ENCODE measurements at regions not wholly inside any gene's neighbourhood (a gene's known extent, or its start where the extent isn't known, plus 50 kb on each side); places are given as distances from the start of the nearest gene placed in this dataset.

- H3K4me3 ChIP-seq (ENCODE audit: low read depth, low read length) = no peak overlapping the region
- DNase-seq (ENCODE audit: low read depth) = no peak
- in situ Hi-C loops (cut with HindIII; ENCODE audit: low sequenced_read_pairs) = no loop called here
- no peak for TF ChIP-seq CTCF (IDR thresholded peaks at IDR 0.05; ENCODE audit: low read depth, low read length, missing control alignments)
Observed at GRCh38 chr10:71152043-71152442, 60.3 kb upstream of the UNC5B start.

- in situ Hi-C loops (cut with HindIII; ENCODE audit: low sequenced_read_pairs) = no loop called here
- no peak for TF ChIP-seq CTCF (IDR thresholded peaks at IDR 0.05; ENCODE audit: low read depth, low read length, missing control alignments)
- no peak overlapping the region for H3K4me3 ChIP-seq (ENCODE audit: low read depth, low read length)
- DNase-seq (ENCODE audit: low read depth) = no peak
Observed at GRCh38 chr10:71156436-71156835, 55.9 kb upstream of the UNC5B start.

- no peak overlapping the region for H3K4me3 ChIP-seq (ENCODE audit: low read depth, low read length)
- in situ Hi-C loops (cut with HindIII; ENCODE audit: low sequenced_read_pairs) = no loop called here
- no peak for TF ChIP-seq CTCF (IDR thresholded peaks at IDR 0.05; ENCODE audit: low read depth, low read length, missing control alignments)
- no peak for DNase-seq (ENCODE audit: low read depth)
Observed at GRCh38 chr10:71157435-71157834, 54.9 kb upstream of the UNC5B start.

GRCh38 chr10:71158251-71158650, 54.1 kb upstream of the UNC5B start:
- in situ Hi-C loops (cut with HindIII; ENCODE audit: low sequenced_read_pairs) = no loop called here
- DNase-seq (ENCODE audit: low read depth) = no peak
- H3K4me3 ChIP-seq (ENCODE audit: low read depth, low read length) = no peak overlapping the region
- TF ChIP-seq CTCF (IDR thresholded peaks at IDR 0.05; ENCODE audit: low read depth, low read length, missing control alignments) = no peak

- H3K4me3 ChIP-seq (ENCODE audit: low read depth, low read length) = no peak overlapping the region
- in situ Hi-C loops (cut with HindIII; ENCODE audit: low sequenced_read_pairs) = no loop called here
- TF ChIP-seq CTCF (IDR thresholded peaks at IDR 0.05; ENCODE audit: low read depth, low read length, missing control alignments) = no peak
- DNase-seq (ENCODE audit: low read depth) = no peak
Observed at GRCh38 chr10:71158902-71159301, 53.5 kb upstream of the UNC5B start.

- in situ Hi-C loops (cut with HindIII; ENCODE audit: low sequenced_read_pairs) = no loop called here
- TF ChIP-seq CTCF (IDR thresholded peaks at IDR 0.05; ENCODE audit: low read depth, low read length, missing control alignments) = no peak
- no peak overlapping the region for H3K4me3 ChIP-seq (ENCODE audit: low read depth, low read length)
- no peak for DNase-seq (ENCODE audit: low read depth)
Observed at GRCh38 chr10:71159892-71160291, 52.5 kb upstream of the UNC5B start.

GRCh38 chr10:71161425-71161824, 50.9 kb upstream of the UNC5B start:
- no peak for TF ChIP-seq CTCF (IDR thresholded peaks at IDR 0.05; ENCODE audit: low read depth, low read length, missing control alignments)
- in situ Hi-C loops (cut with HindIII; ENCODE audit: low sequenced_read_pairs) = no loop called here
- no peak overlapping the region for H3K4me3 ChIP-seq (ENCODE audit: low read depth, low read length)
- DNase-seq (ENCODE audit: low read depth) = no peak

Data from astrocyte of the cerebellum (primary cell).